DND-41 (cell line): ENCODE measurements at regions not wholly inside any gene's neighbourhood (a gene's known extent, or its start where the extent isn't known, plus 50 kb on each side); places are given as distances from the start of the nearest gene placed in this dataset.

Source experiments
- CTCF ChIP-seq: IDR thresholded peaks from 2 replicates; pipeline ENCODE4 v1.5.1; 2012; ENCODE audit warnings: borderline replicate concordance, low read length, moderate library complexity, mild to moderate bottlenecking; ENCODE audit not compliant: poor library complexity, severe bottlenecking; ENCODE audit errors: extremely low read depth
- EZH2 ChIP-seq: IDR thresholded peaks from 3 replicates; pipeline ENCODE4 v1.6.1; 2012; ENCODE audit warnings: borderline replicate concordance, low read depth, mild to moderate bottlenecking, moderate library complexity, low read length, inconsistent platforms; ENCODE audit not compliant: severe bottlenecking

GRCh38 chr9:120045011-120045410 is 535.0 kb downstream of the CDK5RAP2 start:
- TF ChIP-seq CTCF = no peak
- no peak for TF ChIP-seq EZH2
